OCI-LY1 (cell line): ENCODE measurements at regions not wholly inside any gene's neighbourhood (a gene's known extent, or its start where the extent isn't known, plus 50 kb on each side); places are given as distances from the start of the nearest gene placed in this dataset.

Experiments
- CTCF ChIP-seq: fragments of 200-600 bp; sonication (generic), shearing (Covaris generic); IDR thresholded peaks from 2 replicates; pipeline ENCODE4 v1.5.1; 2017; ENCODE audit warnings: mild to moderate bottlenecking, antibody characterized with exemption, low read length, moderate library complexity, mixed read lengths
- EZH2 ChIP-seq: fragments of 200-600 bp; sonication (generic), shearing (Covaris generic); IDR thresholded peaks from 2 replicates; pipeline ENCODE4 v1.8.0; 2017; ENCODE audit warnings: borderline replicate concordance, mixed run types, mild to moderate bottlenecking, antibody characterized with exemption, low read length, moderate library complexity, mixed read lengths

- TF ChIP-seq CTCF, result no peak
- TF ChIP-seq EZH2, result no peak
Observed at GRCh38 chr3:153032891-153033290, 129.1 kb upstream of the RAP2B start.
